DOHH2 (cell line): ENCODE measurements at regions not wholly inside any gene's neighbourhood (a gene's known extent, or its start where the extent isn't known, plus 50 kb on each side); places are given as distances from the start of the nearest gene placed in this dataset.

Source experiments
- H3F3A ChIP-seq: fragments of 200-600 bp; sonication (generic), shearing (Covaris generic); 2 replicates; pipeline ENCODE4 v1.6.0; 2016; ENCODE audit warnings: antibody characterized with exemption, mild to moderate bottlenecking; ENCODE audit not compliant: control insufficient read depth, insufficient read depth
- H3K27ac ChIP-seq: fragments of 200-600 bp; sonication (generic); 2 replicates; pipeline ENCODE4 v1.5.1; 2014; ENCODE audit warnings: low read depth, mild to moderate bottlenecking, low read length, moderate library complexity
- H3K27me3 ChIP-seq: fragments of 200-600 bp; sonication (generic); 2 replicates; pipeline ENCODE4 v1.6.1; 2014; ENCODE audit warnings: mild to moderate bottlenecking, low read length, mixed read lengths; ENCODE audit not compliant: control insufficient read depth
- H3K36me3 ChIP-seq: fragments of 200-600 bp; sonication (generic); 2 replicates; pipeline ENCODE4 v1.6.1; 2014; ENCODE audit warnings: mild to moderate bottlenecking, low read length, moderate library complexity, mixed read lengths; ENCODE audit not compliant: control insufficient read depth
- H3K4me1 ChIP-seq: fragments of 200-600 bp; sonication (generic); 2 replicates; pipeline ENCODE4 v1.6.1; 2014; ENCODE audit warnings: mild to moderate bottlenecking, low read length, mixed read lengths; ENCODE audit not compliant: control insufficient read depth
- H3K4me2 ChIP-seq: fragments of 200-600 bp; sonication (generic); 2 replicates; pipeline ENCODE4 v1.6.0; 2014; ENCODE audit warnings: mild to moderate bottlenecking, low read length, moderate library complexity
- H3K4me3 ChIP-seq: fragments of 200-600 bp; sonication (generic); 2 replicates; pipeline ENCODE4 v1.5.1; 2014; ENCODE audit warnings: mild to moderate bottlenecking, low read length, mixed read lengths
- H3K79me2 ChIP-seq: fragments of 200-600 bp; sonication (generic); 2 replicates; pipeline ENCODE4 v1.6.1; 2014; ENCODE audit warnings: mild to moderate bottlenecking, low read length, mixed read lengths; ENCODE audit not compliant: control insufficient read depth
- H3K9me2 ChIP-seq: fragments of 200-600 bp; sonication (generic); replicated peaks from 2 replicates; pipeline ENCODE4 v1.6.1; 2014; ENCODE audit warnings: mild to moderate bottlenecking, low read length, mixed read lengths; ENCODE audit not compliant: control insufficient read depth
- H3K9me3 ChIP-seq: fragments of 200-600 bp; sonication (generic); 2 replicates; pipeline ENCODE4 v1.6.1; 2014; ENCODE audit warnings: antibody characterized with exemption, low read length, mixed read lengths; ENCODE audit not compliant: control insufficient read depth, insufficient read depth
- H4K20me1 ChIP-seq: fragments of 200-600 bp; sonication (generic); 2 replicates; pipeline ENCODE4 v1.6.0; 2014; ENCODE audit warnings: low read depth, mild to moderate bottlenecking, antibody characterized with exemption, low read length, moderate library complexity; ENCODE audit not compliant: control insufficient read depth, insufficient read depth
- EZH2phosphoT487 ChIP-seq: fragments of 200-600 bp; sonication (generic); IDR thresholded peaks from 2 replicates; pipeline ENCODE4 v1.6.1; 2017; ENCODE audit warnings: borderline replicate concordance, mild to moderate bottlenecking, antibody characterized with exemption, low read length, moderate library complexity, mixed read lengths
- TF ChIP-seq, protein P1 (sequence below): fragments of 200-600 bp; sonication (generic); IDR thresholded peaks from one replicate; pipeline ENCODE4 v1.5.1; 2014; ENCODE audit warnings: antibody characterized with exemption, mild to moderate bottlenecking, low read depth, low read length; ENCODE audit not compliant: poor library complexity, severe bottlenecking

GRCh38 chr12:85672436-85672835 lies 163.8 kb downstream of the RASSF9 start:
- Histone ChIP-seq H3K9me3 (no peaks in the 10 kb centered on the region), H3K36me3 (no peaks in the 10 kb centered on the region), H3K4me3 (no peak overlapping the region), H3K27ac (no peak overlapping the region), H4K20me1 (no peaks in the 10 kb centered on the region), H3K4me2 (no peak overlapping the region), H3K79me2 (no peaks in the 10 kb centered on the region), H3K27me3 (no peaks in the 10 kb centered on the region), H3F3A (no peaks in the 10 kb centered on the region), H3K9me2 (no peaks in the 10 kb centered on the region), H3K4me1 (no peaks in the 10 kb centered on the region)
- TF ChIP-seq EZH2phosphoT487 = no peak

DNA sequence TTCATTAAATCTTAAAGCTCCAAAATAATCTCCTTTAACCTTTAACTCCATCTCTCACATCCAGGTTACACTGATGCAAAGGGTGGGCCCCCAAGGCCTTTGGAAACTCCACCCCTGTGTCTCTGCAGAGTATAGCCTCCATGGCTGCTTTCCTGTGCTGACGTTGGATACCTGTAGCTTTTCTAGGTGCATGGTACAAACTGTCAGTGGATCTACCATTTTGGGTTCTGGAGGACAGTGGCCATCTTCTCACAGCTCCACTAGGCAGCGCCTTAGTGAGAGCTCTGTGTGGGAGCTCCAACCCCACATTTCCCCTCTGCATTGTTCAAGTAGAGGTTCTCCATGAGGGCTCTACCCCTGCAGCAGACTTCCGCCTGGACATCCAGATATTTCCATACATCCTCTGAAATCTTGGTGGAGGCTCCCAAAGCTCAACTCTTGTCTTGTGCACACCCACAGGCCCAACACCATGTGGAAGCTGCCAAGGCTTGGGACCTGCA lies 162.2 kb downstream of the RASSF9 start:
- Histone ChIP-seq H3K4me2 (no peak overlapping the region), H4K20me1 (no peaks in the 10 kb centered on the region), H3K27ac (no peak overlapping the region), H3F3A (no peaks in the 10 kb centered on the region), H3K9me3 (no peaks in the 10 kb centered on the region), H3K79me2 (no peaks in the 10 kb centered on the region), H3K4me1 (no peaks in the 10 kb centered on the region), H3K4me3 (no peak overlapping the region), H3K36me3 (no peaks in the 10 kb centered on the region), H3K9me2 (no peaks in the 10 kb centered on the region), H3K27me3 (no peaks in the 10 kb centered on the region)
- TF ChIP-seq, protein P1, sequence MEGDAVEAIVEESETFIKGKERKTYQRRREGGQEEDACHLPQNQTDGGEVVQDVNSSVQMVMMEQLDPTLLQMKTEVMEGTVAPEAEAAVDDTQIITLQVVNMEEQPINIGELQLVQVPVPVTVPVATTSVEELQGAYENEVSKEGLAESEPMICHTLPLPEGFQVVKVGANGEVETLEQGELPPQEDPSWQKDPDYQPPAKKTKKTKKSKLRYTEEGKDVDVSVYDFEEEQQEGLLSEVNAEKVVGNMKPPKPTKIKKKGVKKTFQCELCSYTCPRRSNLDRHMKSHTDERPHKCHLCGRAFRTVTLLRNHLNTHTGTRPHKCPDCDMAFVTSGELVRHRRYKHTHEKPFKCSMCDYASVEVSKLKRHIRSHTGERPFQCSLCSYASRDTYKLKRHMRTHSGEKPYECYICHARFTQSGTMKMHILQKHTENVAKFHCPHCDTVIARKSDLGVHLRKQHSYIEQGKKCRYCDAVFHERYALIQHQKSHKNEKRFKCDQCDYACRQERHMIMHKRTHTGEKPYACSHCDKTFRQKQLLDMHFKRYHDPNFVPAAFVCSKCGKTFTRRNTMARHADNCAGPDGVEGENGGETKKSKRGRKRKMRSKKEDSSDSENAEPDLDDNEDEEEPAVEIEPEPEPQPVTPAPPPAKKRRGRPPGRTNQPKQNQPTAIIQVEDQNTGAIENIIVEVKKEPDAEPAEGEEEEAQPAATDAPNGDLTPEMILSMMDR = no peak
- no peak for TF ChIP-seq EZH2phosphoT487

- Histone ChIP-seq H3K9me3 (peaks cover 3% of the 10 kb centered on the region; the same call in 1 of the 2 replicates), H4K20me1 (no peaks in the 10 kb centered on the region), H3K4me2 (no peak overlapping the region), H3K4me1 (no peaks in the 10 kb centered on the region), H3K27ac (no peak overlapping the region), H3K9me2 (no peaks in the 10 kb centered on the region), H3K36me3 (no peaks in the 10 kb centered on the region), H3K27me3 (no peaks in the 10 kb centered on the region), H3K4me3 (no peak overlapping the region), H3F3A (no peaks in the 10 kb centered on the region), H3K79me2 (no peaks in the 10 kb centered on the region)
- TF ChIP-seq, protein P1 = no peak
- TF ChIP-seq EZH2phosphoT487 = no peak
Observed at GRCh38 chr12:85676816-85677749, 159.1 kb downstream of the RASSF9 start.

- Histone ChIP-seq H4K20me1 (no peaks in the 10 kb centered on the region), H3K27me3 (no peaks in the 10 kb centered on the region), H3K4me3 (no peak overlapping the region), H3F3A (no peaks in the 10 kb centered on the region), H3K36me3 (no peaks in the 10 kb centered on the region), H3K4me1 (no peaks in the 10 kb centered on the region), H3K4me2 (no peak overlapping the region), H3K79me2 (no peaks in the 10 kb centered on the region), H3K9me3 (peaks cover 3% of the 10 kb centered on the region; the same call in 1 of the 2 replicates), H3K9me2 (no peaks in the 10 kb centered on the region), H3K27ac (no peak overlapping the region)
- no peak for TF ChIP-seq EZH2phosphoT487
Observed at GRCh38 chr12:85679296-85679695, 156.9 kb downstream of the RASSF9 start.
